Small intestine (tissue), 7 donors: ENCODE measurements at regions not wholly inside any gene's neighbourhood (a gene's known extent, or its start where the extent isn't known, plus 50 kb on each side); places are given as distances from the start of the nearest gene placed in this dataset.
"Not testable (repeated sequence)": the region's sequence is repeated elsewhere in the genome, so short reads cannot be mapped to it uniquely, and the experiment has no call there.

Source experiments
- DNase-seq, 2 donors: peaks; one replicate each; pipeline versions ENCODE4 v3.0.0 to v3.0.0-alpha.2; 2013
- FAIRE-seq: peaks from 2 replicates; lab custom pipeline; 2012; peaks lifted over from hg19 to GRCh38; lab: Jason Lieb, UNC
- H3K27ac ChIP-seq, 3 donors: one replicate each; pipeline ENCODE4 v1.5.1; 2013; ENCODE audit warnings: low read length in 2 of 3, mild to moderate bottlenecking in 2 of 3, control low read depth in 1 of 3, inconsistent platforms in 1 of 3, low read depth in 1 of 3, moderate library complexity in 1 of 3
- H3K27me3 ChIP-seq, 3 donors: one replicate each; pipeline ENCODE4 v1.6.1; 2013; ENCODE audit warnings: low read length in 3 of 3, inconsistent platforms in 1 of 3; ENCODE audit not compliant: control insufficient read depth in 3 of 3, insufficient read depth in 3 of 3
- H3K36me3 ChIP-seq, 3 donors: one replicate each; pipeline ENCODE4 v1.6.1; 2013; ENCODE audit warnings: low read length in 3 of 3, inconsistent platforms in 1 of 3, low read depth in 1 of 3, mild to moderate bottlenecking in 1 of 3, moderate library complexity in 1 of 3; ENCODE audit not compliant: control insufficient read depth in 3 of 3, insufficient read depth in 2 of 3
- H3K4me1 ChIP-seq, 3 donors: one replicate each; pipeline ENCODE4 v1.6.1; 2013; ENCODE audit warnings: low read length in 2 of 3, inconsistent platforms in 1 of 3, low read depth in 1 of 3, mild to moderate bottlenecking in 1 of 3, moderate library complexity in 1 of 3; ENCODE audit not compliant: control insufficient read depth in 3 of 3, insufficient read depth in 2 of 3
- H3K4me3 ChIP-seq, 3 donors: one replicate each; pipeline ENCODE4 v1.5.1; 2013; ENCODE audit warnings: low read length in 3 of 3, control low read depth in 1 of 3, inconsistent platforms in 1 of 3, low read depth in 1 of 3, mild to moderate bottlenecking in 1 of 3, moderate library complexity in 1 of 3
- H3K9me3 ChIP-seq, 2 donors: one replicate each; pipeline ENCODE4 v1.6.1; 2013; ENCODE audit warnings: low read depth in 1 of 2, low read length in 1 of 2; ENCODE audit not compliant: control insufficient read depth in 2 of 2, insufficient read depth in 1 of 2
- WGBS, 3 donors: extraction: QIAGEN DNeasy Blood & Tissue Kit; methylation state at CpG; one replicate each; pipeline ENCODE4 v1.1.7; 2013; 5-methylcytosine and 5-hydroxymethylcytosine counted together
- donor health status: healthy with polysubstance abuse.
- donor health status: control.
- donor health status: control.
- donor health status: Bipolar disorder and iron deficiency.
- donor health status: healthy.

DNA sequence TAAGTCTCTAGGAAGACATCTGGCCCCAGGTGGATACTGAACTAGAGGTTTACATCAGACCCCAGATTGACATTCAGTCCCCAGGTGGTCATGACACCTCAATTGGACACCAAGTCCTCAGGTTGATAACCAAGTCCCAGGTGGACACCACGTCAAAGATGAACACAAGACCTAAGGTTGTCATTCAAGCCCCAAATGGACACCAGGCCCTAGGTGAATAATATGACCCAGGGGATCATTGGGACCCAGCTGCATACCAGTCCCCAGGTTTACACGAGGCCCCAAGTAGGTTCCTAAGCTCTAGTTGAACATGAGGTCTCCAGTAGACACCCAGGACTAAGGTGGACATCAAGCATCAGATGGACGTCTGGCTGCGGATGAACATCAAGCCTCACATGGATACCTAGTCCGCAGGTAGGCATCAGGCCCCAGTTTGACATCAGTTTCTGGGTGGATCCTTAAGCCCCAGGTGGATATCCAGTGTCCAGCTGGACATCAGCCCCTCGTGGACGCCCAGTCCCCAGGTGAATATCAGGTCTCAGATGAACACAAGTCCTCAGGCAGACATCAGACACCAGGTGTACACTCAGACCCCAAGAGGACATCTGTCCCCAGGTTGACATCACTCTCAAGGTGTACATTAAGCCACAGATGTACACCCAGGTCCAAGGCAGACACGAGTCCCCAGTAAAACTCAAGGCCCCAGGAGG lies 1486.7 kb upstream of the TPTE start:
- not testable (repeated sequence) for DNase-seq, H3K27me3 ChIP-seq

DNA sequence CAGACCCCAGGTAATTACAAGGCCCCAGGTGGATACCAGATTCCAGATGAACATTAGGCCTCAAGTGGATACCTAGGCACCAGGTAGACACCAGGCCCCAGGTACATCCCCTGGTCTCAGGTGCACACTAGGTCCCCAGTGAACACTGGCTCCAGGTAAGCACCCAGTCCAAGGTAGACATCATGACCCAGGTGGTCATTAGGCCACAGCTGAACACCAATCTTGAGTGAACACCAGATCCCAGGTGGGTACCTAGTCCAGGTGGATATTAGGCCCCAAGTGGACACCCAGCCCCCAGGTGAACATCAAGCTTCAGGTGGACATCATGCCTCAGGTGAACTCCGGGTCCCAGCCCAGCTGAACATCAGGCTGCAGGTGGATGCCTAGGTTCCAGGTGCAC lies 1486.2 kb upstream of the TPTE start:
- not testable (repeated sequence) for H3K36me3 ChIP-seq, H3K27ac ChIP-seq, H3K4me1 ChIP-seq, H3K9me3 ChIP-seq, H3K4me3 ChIP-seq, H3K27me3 ChIP-seq, FAIRE-seq, DNase-seq
- 17 to 89% (median 67%) methylated on average over 1 of the region's 1 CpG for WGBS, 3 donors

More for the DNA sequence above, 1486.7 kb upstream of the TPTE start:
- H3K4me3 ChIP-seq, H3K9me3 ChIP-seq, H3K4me1 ChIP-seq, H3K27ac ChIP-seq, FAIRE-seq, H3K36me3 ChIP-seq: not testable (repeated sequence)
- WGBS, 3 donors = 51 to 57% (median 52%) methylated on average over 4 of the region's 8 CpGs

DNA sequence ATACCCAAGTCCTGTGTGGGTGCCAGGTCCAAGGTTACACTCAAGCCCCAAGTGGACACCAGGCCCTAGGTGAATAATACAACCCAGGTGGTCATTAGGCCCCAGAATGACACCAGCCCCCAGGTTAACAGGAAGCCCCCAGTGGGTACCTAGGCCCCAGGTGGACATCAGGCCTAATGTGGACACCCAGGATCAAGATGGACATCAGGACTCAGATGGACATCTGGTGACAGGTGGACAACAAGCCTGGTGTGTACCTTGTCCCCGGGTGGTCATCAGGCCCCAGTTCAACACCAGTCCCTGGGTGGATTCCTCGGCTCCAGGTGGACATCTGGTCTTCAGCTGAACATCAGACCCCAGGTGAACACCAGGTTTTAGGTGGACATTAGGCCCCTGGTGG lies 1485.4 kb upstream of the TPTE start:
- not testable (repeated sequence) for H3K4me1 ChIP-seq, H3K27ac ChIP-seq, H3K9me3 ChIP-seq, DNase-seq, H3K36me3 ChIP-seq, FAIRE-seq, H3K4me3 ChIP-seq, H3K27me3 ChIP-seq
- 86% methylated on average over 2 of the region's 2 CpGs; no CpG with 5 or more reads in 2 of the 3 donors for WGBS, 3 donors

DNA sequence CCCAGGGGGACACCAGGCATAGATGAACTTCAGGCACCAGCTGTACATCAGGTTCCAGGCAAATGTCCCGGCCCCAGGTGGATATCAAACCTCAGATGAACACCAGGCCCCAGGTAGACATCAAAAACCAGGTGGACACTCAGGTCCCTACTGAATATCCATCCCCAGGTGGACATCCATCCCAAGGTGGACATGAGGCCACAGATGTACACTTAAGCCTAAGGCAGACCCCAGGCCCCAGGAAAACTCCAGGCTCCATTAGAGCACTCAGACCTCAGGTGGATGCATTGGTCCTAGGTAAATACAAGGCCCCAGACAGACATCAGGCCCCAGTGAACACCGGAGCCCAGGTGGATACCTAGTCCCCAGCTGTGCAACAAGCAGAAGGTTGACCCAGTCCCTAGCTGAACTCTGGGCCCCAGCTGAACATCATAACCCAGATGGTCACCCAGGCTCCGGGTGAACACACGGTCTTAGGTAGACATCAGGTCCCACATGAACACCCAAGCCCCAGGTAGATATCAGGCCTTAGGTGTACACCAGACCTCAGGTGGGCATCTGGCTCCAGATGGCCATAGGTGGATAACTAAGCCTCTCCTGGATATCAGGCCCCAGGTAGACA lies 1484.3 kb upstream of the TPTE start:
- H3K4me3 ChIP-seq, FAIRE-seq, H3K36me3 ChIP-seq, H3K9me3 ChIP-seq, H3K27me3 ChIP-seq, DNase-seq, H3K27ac ChIP-seq, H3K4me1 ChIP-seq: not testable (repeated sequence)
- WGBS, 3 donors = 72 to 81% (median 79%) methylated on average over 4 of the region's 4 CpGs

DNA sequence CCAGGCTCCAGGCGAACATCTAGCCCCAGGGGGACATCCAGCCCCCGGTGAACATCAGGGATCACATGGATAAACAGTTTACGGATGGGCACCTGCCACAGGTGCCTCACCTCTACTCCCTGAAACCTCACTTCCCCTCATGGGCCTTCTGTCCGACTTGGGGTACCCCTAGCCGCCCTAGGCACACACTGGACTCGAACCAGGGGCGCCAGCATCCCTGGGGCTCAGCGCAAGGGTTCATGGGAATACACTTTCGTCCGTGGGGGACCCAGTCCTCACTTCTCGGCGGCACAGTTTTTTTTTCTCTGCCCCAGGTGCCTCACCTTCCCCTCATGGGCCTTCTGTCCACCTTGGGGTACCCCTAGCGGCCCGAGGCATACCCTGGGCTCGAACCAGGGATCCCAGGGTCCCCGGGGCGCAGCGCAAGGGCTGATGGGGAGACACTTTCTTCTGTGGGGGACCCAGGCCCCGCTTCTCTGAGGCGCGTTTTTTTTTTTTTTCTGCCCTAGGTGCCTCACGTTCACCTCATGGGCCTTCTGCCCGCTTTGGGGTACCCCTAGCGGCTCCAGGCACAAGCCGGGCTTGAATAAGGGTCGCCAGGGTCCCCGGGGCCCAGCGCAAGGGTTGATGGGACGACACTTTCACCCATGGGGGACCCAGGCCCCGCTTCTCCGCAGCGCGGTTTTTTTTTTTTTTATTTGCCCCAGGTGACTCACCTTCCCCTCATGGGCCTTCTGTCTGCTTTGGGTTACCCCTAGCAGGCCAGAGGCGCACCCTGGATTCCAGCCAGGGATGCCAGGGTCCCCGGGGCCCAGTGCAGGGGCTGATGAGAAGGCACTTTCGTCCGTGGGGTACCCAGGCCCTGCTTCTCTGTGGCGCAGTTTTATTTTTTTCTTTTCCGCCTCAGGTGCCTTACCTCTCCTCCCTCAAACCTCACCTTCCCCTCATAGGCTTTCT lies 1483.5 kb upstream of the TPTE start:
- not testable (repeated sequence) for H3K27ac ChIP-seq, H3K27me3 ChIP-seq, H3K36me3 ChIP-seq, H3K9me3 ChIP-seq, FAIRE-seq, DNase-seq, H3K4me1 ChIP-seq, H3K4me3 ChIP-seq
- 72 to 75% (median 73%) methylated on average over 25 to 39 of the region's 39 CpGs for WGBS, 3 donors

DNA sequence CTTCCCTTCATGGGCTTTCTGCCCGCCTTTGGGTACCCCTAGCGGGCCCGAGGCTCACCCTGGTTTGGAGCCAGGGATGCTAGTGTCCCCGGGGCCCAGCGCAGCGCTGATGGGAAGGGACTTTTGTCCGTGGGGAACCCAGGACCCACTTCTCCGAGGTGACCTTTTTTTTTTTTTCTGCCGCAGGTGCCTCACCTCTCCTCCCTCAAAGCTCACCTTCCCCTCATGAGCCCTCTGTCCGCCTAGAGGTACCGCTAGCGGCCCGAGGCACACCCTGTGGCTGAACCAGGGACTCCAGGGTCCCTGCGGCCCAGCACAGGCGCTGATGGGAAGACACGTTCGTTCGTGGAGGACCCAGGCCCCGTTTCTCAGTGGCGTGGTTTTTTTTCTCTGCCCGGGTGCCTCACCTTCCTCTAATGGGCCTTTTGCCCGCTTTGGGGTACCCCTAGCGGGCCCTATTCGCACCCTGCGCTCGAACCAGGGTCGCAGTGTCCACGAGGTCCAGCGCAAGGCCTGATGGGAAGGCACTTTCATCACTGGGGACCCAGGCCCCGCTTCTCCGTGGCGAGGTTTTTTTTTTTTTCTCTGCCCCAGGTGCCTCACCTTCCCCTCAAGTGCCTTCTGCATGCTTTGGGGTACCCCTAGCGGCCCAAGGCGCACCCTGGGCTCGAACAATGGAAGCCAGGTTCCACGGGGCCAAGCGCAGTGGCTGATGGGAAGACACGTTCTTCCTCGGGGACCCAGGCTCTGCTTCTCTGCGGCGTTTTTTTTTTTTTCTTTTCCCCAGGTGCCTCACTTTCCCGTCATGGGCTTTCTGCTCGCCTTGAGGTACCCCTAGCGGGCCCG lies 1481.6 kb upstream of the TPTE start:
- not testable (repeated sequence) for DNase-seq, H3K27me3 ChIP-seq, H3K27ac ChIP-seq, FAIRE-seq, H3K9me3 ChIP-seq, H3K4me3 ChIP-seq, H3K36me3 ChIP-seq, H3K4me1 ChIP-seq
- 74 to 80% (median 80%) methylated on average over 41 to 45 of the region's 45 CpGs for WGBS, 3 donors

DNA sequence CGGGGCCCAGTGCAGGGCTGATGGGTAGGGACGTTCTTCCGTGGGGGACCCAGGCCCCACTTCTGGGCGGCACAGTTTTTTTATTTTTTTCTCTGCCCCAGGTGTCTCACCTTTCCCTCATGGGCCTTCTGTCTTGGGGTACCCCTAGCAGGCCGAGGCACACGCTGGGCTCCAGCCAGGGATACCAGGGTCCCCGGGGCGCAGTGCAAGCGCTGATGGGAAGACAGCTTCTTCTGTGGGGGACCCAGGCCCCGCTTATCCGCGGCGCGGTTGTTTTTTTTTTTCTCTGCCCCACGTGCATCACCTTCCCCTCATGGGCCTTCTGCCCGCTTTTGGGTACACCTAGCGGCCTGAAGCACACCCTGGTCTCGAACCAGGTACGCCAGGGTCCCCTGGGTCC lies 1481.0 kb upstream of the TPTE start:
- FAIRE-seq, DNase-seq: not testable (repeated sequence)
- WGBS, 3 donors = 74 to 86% (median 81%) methylated on average over 16 to 19 of the region's 19 CpGs

More for the DNA sequence above, 1481.0 kb upstream of the TPTE start:
- not testable (repeated sequence) for H3K27me3 ChIP-seq, H3K4me3 ChIP-seq, H3K4me1 ChIP-seq, H3K9me3 ChIP-seq, H3K36me3 ChIP-seq, H3K27ac ChIP-seq
